Vagina (tissue), 2 donors: ENCODE measurements at regions not wholly inside any gene's neighbourhood (a gene's known extent, or its start where the extent isn't known, plus 50 kb on each side); places are given as distances from the start of the nearest gene placed in this dataset.

Experiments
- POLR2AphosphoS5 ChIP-seq, 2 donors: sonication (generic); formaldehyde crosslinking; IDR thresholded peaks; one replicate each; pipeline ENCODE4 v1.9.0; 2017; ENCODE audit warnings: antibody characterized with exemption in 2 of 2, mild to moderate bottlenecking in 2 of 2, low read depth in 1 of 2; ENCODE audit not compliant: insufficient read depth in 1 of 2
- TF ChIP-seq, protein P1 (sequence below), 3 experiments: fragments of 450-650 bp in 2 of 3; fragments of 200-600 bp in 1 of 3; sonication (generic) in 1 of 3; IDR thresholded peaks; one replicate each; pipeline ENCODE4 v1.5.1; 2017 to 2019; ENCODE audit warnings: antibody characterized with exemption in 3 of 3, mild to moderate bottlenecking in 2 of 3, moderate library complexity in 2 of 3

DNA sequence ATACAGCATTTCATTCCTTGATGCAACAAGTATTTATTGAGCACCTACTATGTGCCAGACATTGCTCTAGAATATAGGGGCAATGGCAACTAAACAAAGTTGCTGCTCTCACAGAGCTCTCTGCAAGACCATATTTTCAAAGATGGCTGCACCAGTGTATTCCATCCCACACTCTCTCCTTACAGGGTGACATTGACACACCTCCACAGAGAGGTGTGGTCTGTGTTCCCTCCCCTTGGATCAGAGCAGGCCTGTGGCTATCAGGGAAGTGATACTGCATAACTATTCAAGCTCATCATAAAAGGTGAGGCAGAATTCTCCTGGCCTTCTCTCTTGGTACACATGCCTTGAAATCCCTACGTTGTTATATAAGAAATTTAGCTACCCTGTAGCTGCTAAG lies 95.3 kb upstream of the SOD3 start:
- no peak for TF ChIP-seq POLR2AphosphoS5 (IDR thresholded peaks at IDR 0.05; ENCODE audit: insufficient read depth in 1 of 2, low read depth in 1 of 2)
- TF ChIP-seq, protein P1, sequence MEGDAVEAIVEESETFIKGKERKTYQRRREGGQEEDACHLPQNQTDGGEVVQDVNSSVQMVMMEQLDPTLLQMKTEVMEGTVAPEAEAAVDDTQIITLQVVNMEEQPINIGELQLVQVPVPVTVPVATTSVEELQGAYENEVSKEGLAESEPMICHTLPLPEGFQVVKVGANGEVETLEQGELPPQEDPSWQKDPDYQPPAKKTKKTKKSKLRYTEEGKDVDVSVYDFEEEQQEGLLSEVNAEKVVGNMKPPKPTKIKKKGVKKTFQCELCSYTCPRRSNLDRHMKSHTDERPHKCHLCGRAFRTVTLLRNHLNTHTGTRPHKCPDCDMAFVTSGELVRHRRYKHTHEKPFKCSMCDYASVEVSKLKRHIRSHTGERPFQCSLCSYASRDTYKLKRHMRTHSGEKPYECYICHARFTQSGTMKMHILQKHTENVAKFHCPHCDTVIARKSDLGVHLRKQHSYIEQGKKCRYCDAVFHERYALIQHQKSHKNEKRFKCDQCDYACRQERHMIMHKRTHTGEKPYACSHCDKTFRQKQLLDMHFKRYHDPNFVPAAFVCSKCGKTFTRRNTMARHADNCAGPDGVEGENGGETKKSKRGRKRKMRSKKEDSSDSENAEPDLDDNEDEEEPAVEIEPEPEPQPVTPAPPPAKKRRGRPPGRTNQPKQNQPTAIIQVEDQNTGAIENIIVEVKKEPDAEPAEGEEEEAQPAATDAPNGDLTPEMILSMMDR (IDR thresholded peaks at IDR 0.05): no peak
